HEK293 (cell line): ENCODE measurements at regions not wholly inside any gene's neighbourhood (a gene's known extent, or its start where the extent isn't known, plus 50 kb on each side); places are given as distances from the start of the nearest gene placed in this dataset.

ENCODE experiments used
- HOXD13 ChIP-seq: sonication (generic); formaldehyde crosslinking; IDR thresholded peaks from 2 replicates; pipeline ENCODE4 v1.8.0; 2022; ENCODE audit warnings: missing genetic modification reagents, borderline replicate concordance
- IKZF3 ChIP-seq: fragments of 450-650 bp; IDR thresholded peaks from 2 replicates; pipeline ENCODE4 v1.5.0; 2018; ENCODE audit warnings: missing biosample characterization, mild to moderate bottlenecking, missing genetic modification characterization, moderate library complexity
- INSM2 ChIP-seq: fragments of 450-650 bp; formaldehyde crosslinking; IDR thresholded peaks from 2 replicates; pipeline ENCODE4 v1.5.1; 2016; ENCODE audit warnings: missing biosample characterization, missing genetic modification characterization
- KLF10 ChIP-seq: fragments of 450-650 bp; IDR thresholded peaks from 2 replicates; pipeline ENCODE4 v1.5.1; 2018; ENCODE audit warnings: missing biosample characterization, mild to moderate bottlenecking, missing genetic modification characterization
- OSR2 ChIP-seq: fragments of 450-650 bp; formaldehyde crosslinking; IDR thresholded peaks from 2 replicates; pipeline ENCODE4 v1.5.1; 2016; ENCODE audit warnings: missing biosample characterization, missing genetic modification characterization
- PRDM6 ChIP-seq: fragments of 450-650 bp; formaldehyde crosslinking; IDR thresholded peaks from 2 replicates; pipeline ENCODE4 v1.5.1; 2017; ENCODE audit warnings: missing biosample characterization, missing genetic modification characterization
- WT1 ChIP-seq: fragments of 450-650 bp; formaldehyde crosslinking; IDR thresholded peaks from 2 replicates; pipeline ENCODE4 v1.5.1; 2016; ENCODE audit warnings: missing biosample characterization, missing genetic modification characterization
- YY2 ChIP-seq: fragments of 450-650 bp; formaldehyde crosslinking; IDR thresholded peaks from 2 replicates; pipeline ENCODE4 v1.5.1; 2016; ENCODE audit warnings: missing biosample characterization, missing genetic modification characterization
- ZBTB21 ChIP-seq: fragments of 450-650 bp; formaldehyde crosslinking; IDR thresholded peaks from 2 replicates; pipeline ENCODE4 v1.5.1; 2017; ENCODE audit warnings: missing biosample characterization, missing genetic modification characterization
- ZBTB44 ChIP-seq: fragments of 450-650 bp; IDR thresholded peaks from 2 replicates; pipeline ENCODE4 v1.5.1; 2018; ENCODE audit warnings: missing biosample characterization, mild to moderate bottlenecking, missing genetic modification characterization
- ZBTB6 ChIP-seq: fragments of 450-650 bp; formaldehyde crosslinking; IDR thresholded peaks from 2 replicates; pipeline ENCODE4 v1.5.1; 2017; ENCODE audit warnings: missing biosample characterization, missing genetic modification characterization
- ZEB2 ChIP-seq: fragments of 450-650 bp; formaldehyde crosslinking; IDR thresholded peaks from 2 replicates; pipeline ENCODE4 v1.5.1; 2016; ENCODE audit warnings: missing biosample characterization, missing genetic modification characterization
- ZNF155 ChIP-seq: fragments of 450-650 bp; formaldehyde crosslinking; IDR thresholded peaks from 2 replicates; pipeline ENCODE4 v1.5.1; 2016; ENCODE audit warnings: missing biosample characterization, missing genetic modification characterization
- ZNF184 ChIP-seq: fragments of 450-650 bp; IDR thresholded peaks from 2 replicates; pipeline ENCODE4 v1.5.1; 2018; ENCODE audit warnings: missing biosample characterization, mild to moderate bottlenecking, missing genetic modification characterization
- ZNF221 ChIP-seq: fragments of 450-650 bp; formaldehyde crosslinking; IDR thresholded peaks from 2 replicates; pipeline ENCODE4 v1.5.1; 2017; ENCODE audit warnings: missing biosample characterization, missing genetic modification characterization, borderline replicate concordance
- ZNF341 ChIP-seq: fragments of 450-650 bp; formaldehyde crosslinking; IDR thresholded peaks from 2 replicates; pipeline ENCODE4; 2016; ENCODE audit warnings: low read depth, missing biosample characterization, missing genetic modification characterization
- ZNF518A ChIP-seq: fragments of 450-650 bp; formaldehyde crosslinking; conservative IDR thresholded peaks from 2 replicates; pipeline ENCODE4 v1.5.1; 2016; ENCODE audit warnings: low read depth, missing biosample characterization, missing genetic modification characterization
- ZNF530 ChIP-seq: fragments of 450-650 bp; formaldehyde crosslinking; IDR thresholded peaks from 2 replicates; pipeline ENCODE4 v1.5.1; 2016; ENCODE audit warnings: low read depth, missing biosample characterization, missing genetic modification characterization
- ZNF561 ChIP-seq: fragments of 450-650 bp; IDR thresholded peaks from 2 replicates; pipeline ENCODE4 v1.5.1; 2018; ENCODE audit warnings: missing biosample characterization, missing genetic modification characterization, borderline replicate concordance
- ZNF571 ChIP-seq: fragments of 450-650 bp; formaldehyde crosslinking; IDR thresholded peaks from 2 replicates; pipeline ENCODE4 v1.5.0; 2017; ENCODE audit warnings: missing biosample characterization, missing genetic modification characterization
- ZNF610 ChIP-seq: fragments of 450-650 bp; formaldehyde crosslinking; IDR thresholded peaks from 2 replicates; pipeline ENCODE4 v1.5.1; 2016; ENCODE audit warnings: missing biosample characterization, missing genetic modification characterization, borderline replicate concordance
- ZNF664 ChIP-seq: fragments of 450-650 bp; formaldehyde crosslinking; IDR thresholded peaks from 2 replicates; pipeline ENCODE4 v1.5.1; 2016; ENCODE audit warnings: missing biosample characterization, missing genetic modification characterization
- ZNF692 ChIP-seq: fragments of 450-650 bp; formaldehyde crosslinking; IDR thresholded peaks from 2 replicates; pipeline ENCODE4 v1.5.1; 2016; ENCODE audit warnings: missing biosample characterization, missing genetic modification characterization
- ZNF785 ChIP-seq: fragments of 450-650 bp; formaldehyde crosslinking; IDR thresholded peaks from 2 replicates; pipeline ENCODE4 v1.5.1; 2016; ENCODE audit warnings: missing biosample characterization, missing genetic modification characterization
- ZSCAN23 ChIP-seq: fragments of 450-650 bp; formaldehyde crosslinking; IDR thresholded peaks from 2 replicates; pipeline ENCODE4 v1.5.1; 2016; ENCODE audit warnings: missing biosample characterization, missing genetic modification characterization
- ZSCAN30 ChIP-seq: fragments of 450-650 bp; IDR thresholded peaks from 2 replicates; pipeline ENCODE4 v1.5.1; 2018; ENCODE audit warnings: missing biosample characterization, mild to moderate bottlenecking, missing genetic modification characterization, moderate library complexity

GRCh38 chr5:73393611-73394489, 54.7 kb downstream of the FOXD1 start (continued):
- TF ChIP-seq ZNF785 (tag by site-specific recombination) (peak; percentile 30; the same call in 1 of the 2 replicates), ZBTB6 (peak; percentile 43; the same call in 1 of the 2 replicates), OSR2 (tag by site-specific recombination) (peak; percentile 59), ZNF530 (tag by site-specific recombination) (no peak), INSM2 (peak; percentile 92), ZNF561 (tag by site-specific recombination) (0 out of 2 replicates have a peak, but pooled peaks have one; percentile 56), KLF10 (no peak), ZNF155 (no peak), ZNF664 (tag by site-specific recombination) (no peak), ZNF341 (tag by site-specific recombination) (0 out of 2 replicates have a peak, but pooled peaks have one; percentile 10), HOXD13 (CRISPR knock-in tag) (no peak), ZNF610 (tag by site-specific recombination) (peak; percentile 30; the same call in 1 of the 2 replicates), ZBTB44 (tag by site-specific recombination) (peak; percentile 100), ZNF692 (tag by site-specific recombination) (peak; percentile 82), YY2 (tag by site-specific recombination) (peak; percentile 27; the same call in 1 of the 2 replicates), IKZF3 (tag by site-specific recombination) (0 out of 2 replicates have a peak, but pooled peaks have one; percentile 23), ZBTB21 (tag by site-specific recombination) (peak; percentile 85), ZSCAN30 (peak; percentile 79; the same call in 1 of the 2 replicates), ZEB2 (tag by site-specific recombination) (peak; percentile 85), PRDM6 (tag by site-specific recombination) (peak; percentile 47; the same call in 1 of the 2 replicates), ZNF221 (no peak), ZSCAN23 (tag by site-specific recombination) (0 out of 2 replicates have a peak, but pooled peaks have one; percentile 17), ZNF571 (tag by site-specific recombination) (no peak), ZNF518A (peak; percentile 23; the same call in 1 of the 2 replicates), ZNF184 (tag by site-specific recombination) (0 out of 2 replicates have a peak, but pooled peaks have one; percentile 31), WT1 (tag by site-specific recombination) (peak; percentile 85)
